PFSK-1 (cell line): ENCODE measurements at regions not wholly inside any gene's neighbourhood (a gene's known extent, or its start where the extent isn't known, plus 50 kb on each side); places are given as distances from the start of the nearest gene placed in this dataset.
A peak's percentile ranks its signal among the peaks of the same experiment; 100 is the strongest.

Source experiments
- FOXP2 ChIP-seq: optimal IDR thresholded peaks from 2 replicates; pipeline ENCODE3; 2011; ENCODE audit warnings: borderline replicate concordance, control low read depth, inconsistent platforms; ENCODE audit not compliant: insufficient read depth; ENCODE audit errors: extremely low read length, extremely low read depth
- POLR2AphosphoS5 ChIP-seq: IDR thresholded peaks from 2 replicates; pipeline ENCODE4 v1.6.1; 2012; ENCODE audit warnings: low read depth, mild to moderate bottlenecking, control low read depth, low read length, moderate library complexity
- REST ChIP-seq, 2 experiments: IDR thresholded peaks; 2 replicates each; pipeline versions ENCODE4 v1.6.1 to v1.8.0; 2011 to 2012; ENCODE audit warnings: low read depth in 2 of 2, low read length in 2 of 2, control low read depth in 1 of 2, inconsistent platforms in 1 of 2, mild to moderate bottlenecking in 1 of 2, moderate library complexity in 1 of 2; ENCODE audit not compliant: insufficient read depth in 1 of 2
- SIN3A ChIP-seq: IDR thresholded peaks from 2 replicates; pipeline ENCODE4 v1.6.1; 2012; ENCODE audit warnings: mild to moderate bottlenecking, low read length, moderate library complexity, borderline replicate concordance; ENCODE audit not compliant: insufficient read depth
- TAF1 ChIP-seq: IDR thresholded peaks from 2 replicates; pipeline ENCODE4 v1.6.1; 2012; ENCODE audit warnings: low read length, control low read depth, borderline replicate concordance; ENCODE audit not compliant: insufficient read depth

GRCh38 chr13:50586414-50587083 lies 256.9 kb downstream of the DLEU7 start:
- TF ChIP-seq FOXP2 (no peak), REST (IDR thresholded peaks at IDR 0.05; ENCODE audit: insufficient read depth in 1 of 2, low read depth in 2 of 2, low read length in 2 of 2) (no peak), SIN3A (no peak), TAF1 (no peak), POLR2AphosphoS5 (no peak)

- no peak for TF ChIP-seq POLR2AphosphoS5
- TF ChIP-seq SIN3A: no peak
- no peak for TF ChIP-seq REST (IDR thresholded peaks at IDR 0.05; ENCODE audit: insufficient read depth in 1 of 2, low read depth in 2 of 2, low read length in 2 of 2)
- TF ChIP-seq FOXP2: no peak
- no peak for TF ChIP-seq TAF1
Measured at GRCh38 chr13:50587115-50587514, 256.4 kb downstream of the DLEU7 start.

GRCh38 chr13:50587645-50588373 lies 255.7 kb downstream of the DLEU7 start:
- peak in 1 of 2 experiments; percentile 47; a peak in 1 of 4 replicates for TF ChIP-seq REST (IDR thresholded peaks at IDR 0.05; ENCODE audit: insufficient read depth in 1 of 2, low read depth in 2 of 2, low read length in 2 of 2)
- TF ChIP-seq FOXP2: no peak
- no peak for TF ChIP-seq TAF1

GRCh38 chr13:50588491-50589130 lies 254.9 kb downstream of the DLEU7 start:
- no peak for TF ChIP-seq FOXP2
- TF ChIP-seq REST (IDR thresholded peaks at IDR 0.05; ENCODE audit: insufficient read depth in 1 of 2, low read depth in 2 of 2, low read length in 2 of 2): no peak
- no peak for TF ChIP-seq SIN3A
- TF ChIP-seq TAF1: no peak
- no peak for TF ChIP-seq POLR2AphosphoS5

- TF ChIP-seq SIN3A: no peak
- TF ChIP-seq REST (IDR thresholded peaks at IDR 0.05; ENCODE audit: insufficient read depth in 1 of 2, low read depth in 2 of 2, low read length in 2 of 2): no peak
- no peak for TF ChIP-seq TAF1
- no peak for TF ChIP-seq FOXP2
- TF ChIP-seq POLR2AphosphoS5: no peak
Measured at GRCh38 chr13:50589139-50589538, 254.4 kb downstream of the DLEU7 start.
